HCT116 (cell line): ENCODE measurements at regions not wholly inside any gene's neighbourhood (a gene's known extent, or its start where the extent isn't known, plus 50 kb on each side); places are given as distances from the start of the nearest gene placed in this dataset.

Experiments
- CTCF ChIP-seq, 3 experiments: fragments of 200-600 bp in 1 of 3; sonication (generic) in 1 of 3; IDR thresholded peaks in 2 of 3; conservative IDR thresholded peaks in 1 of 3; 2 replicates each; pipeline ENCODE4 v1.5.1; 2012 to 2017; ENCODE audit warnings: low read depth in 2 of 3, low read length in 2 of 3, antibody characterized with exemption in 1 of 3, borderline replicate concordance in 1 of 3, control low read depth in 1 of 3, mild to moderate bottlenecking in 1 of 3, mixed read lengths in 1 of 3, mixed run types in 1 of 3, moderate library complexity in 1 of 3; ENCODE audit not compliant: insufficient read depth in 1 of 3
- EGR1 ChIP-seq: IDR thresholded peaks from 2 replicates; pipeline ENCODE4 v1.6.1; 2012; ENCODE audit warnings: low read depth
- ELF1 ChIP-seq: IDR thresholded peaks from 2 replicates; pipeline ENCODE4 v1.6.1; 2012; ENCODE audit warnings: low read depth, borderline replicate concordance
- EZH2phosphoT487 ChIP-seq: fragments of 200-600 bp; IDR thresholded peaks from 2 replicates; pipeline ENCODE4 v1.6.1; 2018; ENCODE audit warnings: antibody characterized with exemption, borderline replicate concordance
- POLR2AphosphoS5 ChIP-seq: IDR thresholded peaks from 2 replicates; pipeline ENCODE4 v1.6.1; 2011; ENCODE audit warnings: mild to moderate bottlenecking, low read depth, low read length, moderate library complexity
- SP1 ChIP-seq: IDR thresholded peaks from 2 replicates; pipeline ENCODE4 v1.6.1; 2012; ENCODE audit warnings: low read depth
- ZFX ChIP-seq: fragments of 450-650 bp; IDR thresholded peaks from 2 replicates; pipeline ENCODE4 v1.6.1; 2017

- TF ChIP-seq ELF1 (no peak), SP1 (no peak), EZH2phosphoT487 (no peak), EGR1 (no peak), CTCF (IDR thresholded peaks at IDR 0.05 in 2 of 3, conservative IDR thresholded peaks at IDR 0.05 in 1 of 3; ENCODE audit: borderline replicate concordance in 1 of 3, insufficient read depth in 1 of 3, low read depth in 2 of 3, low read length in 2 of 3) (no peak), POLR2AphosphoS5 (no peak), ZFX (no peak)
Measured at GRCh38 chr6:105920071-105920470, 166.1 kb upstream of the PRDM1 start.
